Upper lobe of right lung (tissue), 1 donor: ENCODE measurements at regions not wholly inside any gene's neighbourhood (a gene's known extent, or its start where the extent isn't known, plus 50 kb on each side); places are given as distances from the start of the nearest gene placed in this dataset.

Source experiments
- ATAC-seq: fragments of 200-7000 bp; cut with Tn5 transposase; one replicate; pipeline ENCODE4 v1.9.1; 2020; ENCODE audit warnings: mild to moderate bottlenecking, moderate library complexity
- DNase-seq: peaks from one replicate; pipeline ENCODE4 v3.0.0-alpha.2; 2020
- H3K27ac ChIP-seq: fragments of 200-600 bp; one replicate; pipeline ENCODE4 v1.8.0; 2022
- H3K27me3 ChIP-seq: fragments of 200-600 bp; one replicate; pipeline ENCODE4 v1.8.0; 2022; ENCODE audit warnings: mild to moderate bottlenecking
- H3K36me3 ChIP-seq: fragments of 200-600 bp; one replicate; pipeline ENCODE4 v1.8.0; 2022
- H3K4me1 ChIP-seq: fragments of 200-600 bp; one replicate; pipeline ENCODE4 v1.8.0; 2022
- H3K4me3 ChIP-seq: fragments of 200-600 bp; one replicate; pipeline ENCODE4 v1.8.0; 2022; ENCODE audit warnings: mild to moderate bottlenecking
- H3K9me3 ChIP-seq: fragments of 200-600 bp; one replicate; pipeline ENCODE4 v1.8.0; 2022
- intact Hi-C: fragments of 100-400 bp; cut with DNase I; formaldehyde crosslinking; loops from one replicate; pipeline ENCODE4 v1.11.0; 2022
- TF ChIP-seq, protein P1 (sequence below): fragments of 200-600 bp; IDR thresholded peaks from one replicate; pipeline ENCODE4 v1.8.0; 2022; ENCODE audit warnings: antibody characterized with exemption
- donor health status: DM: no; HTN: yes; CAD: no; lungs with severe emphysema.

- Histone ChIP-seq H3K27me3 (peaks cover 4% of the 10 kb centered on the region), H3K4me1 (no peaks in the 10 kb centered on the region), H3K36me3 (no peaks in the 10 kb centered on the region), H3K27ac (no peak overlapping the region), H3K4me3 (no peak overlapping the region), H3K9me3 (no peaks in the 10 kb centered on the region)
- no peak for DNase-seq
- ATAC-seq, result no peak
- TF ChIP-seq, protein P1, sequence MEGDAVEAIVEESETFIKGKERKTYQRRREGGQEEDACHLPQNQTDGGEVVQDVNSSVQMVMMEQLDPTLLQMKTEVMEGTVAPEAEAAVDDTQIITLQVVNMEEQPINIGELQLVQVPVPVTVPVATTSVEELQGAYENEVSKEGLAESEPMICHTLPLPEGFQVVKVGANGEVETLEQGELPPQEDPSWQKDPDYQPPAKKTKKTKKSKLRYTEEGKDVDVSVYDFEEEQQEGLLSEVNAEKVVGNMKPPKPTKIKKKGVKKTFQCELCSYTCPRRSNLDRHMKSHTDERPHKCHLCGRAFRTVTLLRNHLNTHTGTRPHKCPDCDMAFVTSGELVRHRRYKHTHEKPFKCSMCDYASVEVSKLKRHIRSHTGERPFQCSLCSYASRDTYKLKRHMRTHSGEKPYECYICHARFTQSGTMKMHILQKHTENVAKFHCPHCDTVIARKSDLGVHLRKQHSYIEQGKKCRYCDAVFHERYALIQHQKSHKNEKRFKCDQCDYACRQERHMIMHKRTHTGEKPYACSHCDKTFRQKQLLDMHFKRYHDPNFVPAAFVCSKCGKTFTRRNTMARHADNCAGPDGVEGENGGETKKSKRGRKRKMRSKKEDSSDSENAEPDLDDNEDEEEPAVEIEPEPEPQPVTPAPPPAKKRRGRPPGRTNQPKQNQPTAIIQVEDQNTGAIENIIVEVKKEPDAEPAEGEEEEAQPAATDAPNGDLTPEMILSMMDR, result no peak
- intact Hi-C loops, result no loop called here
Measured at GRCh38 chr14:94696518-94696917, 73.4 kb downstream of the GSC start.

DNA sequence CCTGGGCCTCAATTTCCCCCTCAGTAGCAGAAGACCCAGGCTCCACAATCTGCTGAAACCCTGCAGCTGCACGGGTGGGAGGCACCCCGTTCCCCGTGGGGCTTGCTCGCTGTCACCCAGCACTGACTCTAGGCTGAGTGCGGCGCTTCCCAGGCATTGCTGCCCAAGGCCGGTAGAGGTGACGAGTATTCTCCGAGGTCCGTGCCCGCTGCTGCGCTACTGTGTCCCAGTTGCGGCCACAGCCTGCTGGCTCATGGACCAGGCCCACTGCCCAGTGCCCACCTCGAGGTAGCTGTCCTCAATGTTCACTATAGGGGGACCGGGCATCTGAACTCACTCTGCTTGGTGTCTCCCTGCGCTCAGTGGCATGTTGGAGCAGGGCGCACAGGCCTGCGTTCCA is 74.7 kb downstream of the GSC start:
- Histone ChIP-seq H3K4me3 (no peak overlapping the region), H3K4me1 (no peaks in the 10 kb centered on the region), H3K27me3 (peaks cover 4% of the 10 kb centered on the region), H3K9me3 (no peaks in the 10 kb centered on the region), H3K27ac (no peak overlapping the region), H3K36me3 (no peaks in the 10 kb centered on the region)
- intact Hi-C loops, result no loop called here
- DNase-seq (no peak), ATAC-seq (peak; percentile 15)
- TF ChIP-seq, protein P1, result no peak

DNA sequence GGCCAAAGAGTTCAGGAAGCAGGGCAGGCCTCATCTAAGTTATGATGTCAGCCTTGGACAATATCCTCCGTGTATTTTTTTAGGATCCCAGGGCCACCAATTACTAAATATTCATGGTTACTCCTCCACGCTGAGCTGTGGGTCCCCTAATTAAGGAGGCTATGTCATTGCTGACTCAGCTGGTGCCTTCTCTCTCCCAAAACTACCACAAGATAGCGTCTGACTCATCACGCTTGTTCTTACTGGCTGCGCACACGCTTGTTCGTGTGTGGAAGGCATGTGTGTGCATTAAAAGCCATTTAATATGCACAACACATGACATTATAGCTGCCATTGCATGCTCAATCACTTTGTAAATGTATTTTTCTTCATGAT is 78.3 kb downstream of the GSC start:
- ATAC-seq, result no peak
- Histone ChIP-seq H3K4me3 (no peak overlapping the region), H3K4me1 (no peaks in the 10 kb centered on the region), H3K36me3 (no peaks in the 10 kb centered on the region), H3K27ac (no peak overlapping the region), H3K27me3 (no peaks in the 10 kb centered on the region), H3K9me3 (no peaks in the 10 kb centered on the region)
- no peak for DNase-seq
- intact Hi-C loops, result no loop called here
- TF ChIP-seq, protein P1, result no peak

DNA sequence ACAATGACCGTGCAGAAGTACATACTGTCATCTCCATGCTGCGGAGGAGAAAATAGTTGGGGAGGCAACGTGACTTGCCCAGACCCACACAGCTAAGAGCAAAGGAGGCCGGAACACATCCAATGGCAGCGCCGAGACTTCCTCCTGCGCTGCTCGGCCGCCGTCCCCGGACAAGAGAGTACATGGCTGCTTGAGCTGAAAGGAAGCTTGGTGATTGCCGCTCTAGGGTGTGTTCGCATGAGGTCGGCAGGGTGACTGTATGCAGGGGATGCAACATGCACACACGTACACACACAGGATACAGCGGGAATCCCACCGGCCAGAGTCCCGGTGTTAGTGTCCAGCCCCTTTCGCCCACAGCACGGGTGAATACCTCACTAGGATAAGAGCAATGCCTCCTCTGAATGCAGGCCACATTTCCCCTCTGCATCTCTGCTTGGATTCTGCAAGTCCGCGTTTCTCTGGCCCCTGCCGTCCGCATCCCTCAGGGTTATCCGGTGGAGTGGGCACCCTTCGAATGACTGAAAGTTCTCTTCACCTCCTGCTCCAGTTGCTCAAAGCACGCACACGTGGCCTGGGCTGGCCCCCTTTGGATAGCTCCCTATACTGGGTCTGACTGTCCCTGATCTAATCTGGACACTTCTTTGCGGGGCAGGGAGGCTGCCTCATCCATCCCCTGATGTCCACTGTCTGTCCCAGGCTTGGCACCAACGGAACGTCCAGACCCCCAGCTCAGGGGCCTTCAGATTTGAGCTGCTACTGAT is 78.8 kb downstream of the GSC start:
- ATAC-seq, result no peak
- Histone ChIP-seq H3K27me3 (no peaks in the 10 kb centered on the region), H3K9me3 (no peaks in the 10 kb centered on the region), H3K4me3 (no peak overlapping the region), H3K4me1 (no peaks in the 10 kb centered on the region), H3K27ac (no peak overlapping the region), H3K36me3 (no peaks in the 10 kb centered on the region)
- TF ChIP-seq, protein P1, result no peak
- no peak for DNase-seq
- intact Hi-C loops, result no loop called here

DNA sequence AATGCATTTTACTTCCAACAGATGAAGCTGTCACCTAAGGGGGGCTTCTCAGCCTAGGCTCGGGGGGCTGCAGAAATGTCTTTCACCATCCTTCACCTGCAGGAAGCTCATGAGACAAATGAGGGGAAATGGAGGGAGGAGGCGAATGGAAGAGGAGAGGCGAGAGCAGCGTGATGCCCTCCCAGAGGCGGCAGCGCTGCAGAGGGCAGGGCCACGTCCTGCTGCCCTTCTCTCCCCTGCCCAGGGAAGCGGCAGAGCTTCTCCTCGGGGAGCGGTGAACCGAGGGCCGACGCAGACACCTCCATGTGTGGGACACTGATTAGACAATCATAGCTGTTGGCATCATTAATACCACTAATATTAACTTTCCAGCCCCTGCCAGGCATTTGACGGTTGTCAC is 78.3 kb downstream of the SERPINA3 start:
- no peak for ATAC-seq
- Histone ChIP-seq H3K27ac (no peak overlapping the region), H3K9me3 (no peaks in the 10 kb centered on the region), H3K4me1 (no peaks in the 10 kb centered on the region), H3K27me3 (no peaks in the 10 kb centered on the region), H3K4me3 (no peak overlapping the region), H3K36me3 (no peaks in the 10 kb centered on the region)
- DNase-seq, result peak; percentile 29
- intact Hi-C loops, result no loop called here
- TF ChIP-seq, protein P1, result no peak

DNA sequence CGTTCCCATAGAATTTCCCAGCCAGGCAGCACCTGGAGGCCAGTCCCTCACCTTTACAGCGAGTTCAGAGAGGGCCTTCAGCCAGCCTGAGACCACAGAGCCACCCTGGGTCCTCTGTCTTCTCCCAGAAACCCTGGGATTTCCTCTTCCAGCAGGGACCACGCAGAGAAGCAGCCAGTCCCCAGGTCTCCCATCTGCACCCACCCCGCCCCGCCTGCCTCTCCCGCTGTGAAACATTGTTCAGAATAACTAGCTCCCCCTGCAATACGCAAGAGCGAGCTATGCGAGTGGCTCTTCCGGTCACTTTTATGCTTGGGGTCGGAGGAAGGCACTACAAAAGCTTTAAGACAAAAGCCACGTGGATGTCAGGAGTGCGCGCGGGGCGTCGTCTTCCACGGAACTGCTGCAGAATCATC is 77.8 kb downstream of the SERPINA3 start:
- TF ChIP-seq, protein P1, result no peak
- Histone ChIP-seq H3K27me3 (no peaks in the 10 kb centered on the region), H3K9me3 (no peaks in the 10 kb centered on the region), H3K4me3 (no peak overlapping the region), H3K4me1 (no peaks in the 10 kb centered on the region), H3K36me3 (no peaks in the 10 kb centered on the region), H3K27ac (no peak overlapping the region)
- peak; percentile 52 for DNase-seq
- no peak for ATAC-seq
- intact Hi-C loops, result no loop called here
